ENCODE measurements at regions not wholly inside any gene's neighbourhood (a gene's known extent, or its start where the extent isn't known, plus 50 kb on each side); places are given as distances from the start of the nearest gene placed in this dataset.
"Not testable (repeated sequence)": the region's sequence is repeated elsewhere in the genome, so short reads cannot be mapped to it uniquely, and the experiment has no call there.

DNA sequence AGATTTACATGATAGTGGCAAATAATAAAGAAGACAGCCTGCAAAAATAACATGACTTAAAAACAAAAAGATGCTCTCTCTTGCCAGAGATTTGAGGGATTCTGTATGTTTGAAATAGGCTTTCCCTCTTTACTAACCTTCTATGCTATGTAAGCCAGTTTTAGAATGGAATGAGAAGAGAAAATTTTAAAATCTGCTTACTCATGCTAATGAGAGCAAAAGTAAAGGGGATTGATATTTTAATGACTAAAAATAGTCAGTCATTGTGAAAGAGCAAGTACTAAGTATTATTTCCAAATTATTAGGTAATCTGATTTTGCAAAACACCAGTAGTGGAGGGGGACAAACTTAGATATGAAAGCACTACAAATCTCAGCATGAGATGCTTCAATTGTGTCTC, 563.3 kb upstream of the ADGRB3 start:
- DNase-seq (ENCODE audit: low spot score), result no peak
- FAIRE-seq, result no peak

DNA sequence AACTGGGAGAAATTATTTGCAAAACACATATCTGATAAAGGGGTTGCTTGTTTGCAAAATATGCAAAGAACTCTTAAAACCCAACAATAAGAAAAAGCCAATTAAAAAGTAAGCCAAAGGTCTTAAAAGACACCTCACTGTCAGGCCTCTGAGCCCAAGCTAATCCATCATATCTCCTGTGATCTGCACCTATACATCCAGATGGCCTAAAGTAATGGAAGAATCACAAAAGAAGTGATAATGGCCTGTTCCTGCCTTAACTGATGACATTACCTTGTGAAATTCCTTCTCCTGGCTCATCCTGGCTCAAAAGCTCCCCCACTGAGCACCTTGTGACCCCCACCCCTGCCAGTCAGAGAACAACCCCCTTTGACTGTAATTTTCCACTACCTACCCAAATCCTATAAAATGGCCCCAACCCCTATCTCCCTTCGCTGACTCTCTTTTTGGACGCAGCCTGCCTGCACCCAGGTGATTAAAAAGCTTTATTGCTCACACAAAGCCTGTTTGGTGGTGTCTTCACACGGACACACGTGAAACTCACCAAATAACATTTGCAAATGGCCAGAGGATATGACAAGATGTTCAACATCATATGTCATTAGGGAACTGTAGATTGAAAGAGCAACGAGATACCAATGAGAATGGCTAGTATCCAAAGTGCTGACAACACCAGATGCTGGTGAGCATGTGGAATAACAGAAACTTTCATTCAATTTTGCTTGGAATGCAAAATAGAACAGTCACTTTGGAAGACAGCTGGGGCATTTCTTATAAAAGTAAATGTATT, 565.0 kb upstream of the ADGRB3 start:
- DNase-seq (ENCODE audit: low spot score) (no peak), FAIRE-seq (no peak)

DNA sequence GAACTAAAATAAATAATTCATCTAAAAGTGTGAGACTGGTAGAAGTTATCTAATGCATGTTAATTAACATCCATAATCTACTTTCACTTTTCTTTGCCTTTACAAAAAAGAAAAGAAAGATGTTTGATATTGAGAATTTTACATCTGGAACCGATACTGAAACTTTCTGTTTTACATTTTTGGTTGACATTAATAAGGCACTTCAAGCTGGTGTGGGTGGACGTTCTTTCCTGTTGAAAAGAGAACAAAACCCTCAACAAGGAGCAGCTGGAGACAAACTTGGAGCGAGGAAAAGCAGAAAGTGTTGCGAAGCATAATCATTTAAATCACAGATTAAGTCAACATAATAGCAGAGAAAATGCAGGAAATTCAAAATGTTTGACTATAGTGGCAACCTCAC, 575.2 kb upstream of the ADGRB3 start:
- FAIRE-seq (no peak), DNase-seq (ENCODE audit: low spot score) (no peak)

DNA sequence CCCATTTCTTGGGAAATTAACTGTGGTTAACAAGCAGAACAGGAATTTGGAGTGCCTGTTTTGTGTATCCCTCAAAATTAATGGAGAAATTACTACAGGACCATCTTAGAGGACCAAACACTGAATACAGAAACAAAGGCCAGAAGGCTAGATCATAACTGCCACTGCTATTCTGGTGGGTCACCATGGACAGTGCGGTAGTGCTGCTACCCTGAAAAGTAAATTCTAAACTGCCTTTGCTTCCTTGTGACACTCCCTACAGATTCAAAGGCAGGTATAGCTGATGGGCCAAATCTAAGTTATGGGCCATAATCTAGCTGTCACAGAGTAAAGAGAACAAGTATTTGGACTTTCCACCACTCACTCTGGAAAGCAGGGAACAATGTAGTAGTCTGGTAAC, 575.8 kb upstream of the ADGRB3 start:
- FAIRE-seq, result no peak
- no peak for DNase-seq (ENCODE audit: low spot score)

DNA sequence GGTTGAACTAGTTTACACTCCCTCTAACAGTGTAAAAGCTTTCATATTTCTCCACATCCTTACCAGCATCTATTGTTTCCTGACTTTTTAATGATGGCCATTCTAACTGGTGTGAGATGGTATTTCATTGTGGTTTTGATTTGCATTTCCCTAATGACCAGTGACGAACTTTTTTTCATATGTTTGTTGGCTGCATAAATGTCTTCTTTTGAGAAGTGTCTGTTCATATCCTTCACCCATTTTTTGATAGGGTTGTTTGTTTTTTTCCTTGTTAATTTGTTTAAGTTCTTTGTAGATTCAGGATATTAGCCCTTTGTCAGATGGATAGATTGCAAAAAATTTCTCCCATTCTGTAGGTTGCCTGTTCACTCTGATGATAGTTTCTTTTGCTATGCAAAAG, 578.5 kb upstream of the ADGRB3 start:
- not testable (repeated sequence) for DNase-seq (ENCODE audit: low spot score); FAIRE-seq

DNA sequence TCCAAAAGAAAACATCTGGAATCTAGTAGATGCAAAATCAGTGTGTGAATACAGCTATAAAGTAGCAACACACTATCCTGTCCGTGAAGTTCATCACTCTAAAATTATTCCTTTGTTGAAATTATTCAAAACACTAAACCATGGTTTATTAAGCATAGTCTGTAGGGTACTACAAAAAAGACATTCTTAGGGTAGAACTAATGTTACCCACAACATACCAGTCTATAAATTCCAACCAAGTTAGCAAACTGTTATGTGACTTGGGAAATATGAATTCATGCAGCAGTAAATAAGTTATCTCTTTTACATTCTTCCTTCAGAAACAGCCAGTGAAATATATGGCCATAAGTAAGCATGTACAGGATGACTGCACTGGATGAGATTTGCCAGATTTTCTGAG, 580.3 kb upstream of the ADGRB3 start:
- FAIRE-seq (no peak), DNase-seq (ENCODE audit: low spot score) (no peak)

DNA sequence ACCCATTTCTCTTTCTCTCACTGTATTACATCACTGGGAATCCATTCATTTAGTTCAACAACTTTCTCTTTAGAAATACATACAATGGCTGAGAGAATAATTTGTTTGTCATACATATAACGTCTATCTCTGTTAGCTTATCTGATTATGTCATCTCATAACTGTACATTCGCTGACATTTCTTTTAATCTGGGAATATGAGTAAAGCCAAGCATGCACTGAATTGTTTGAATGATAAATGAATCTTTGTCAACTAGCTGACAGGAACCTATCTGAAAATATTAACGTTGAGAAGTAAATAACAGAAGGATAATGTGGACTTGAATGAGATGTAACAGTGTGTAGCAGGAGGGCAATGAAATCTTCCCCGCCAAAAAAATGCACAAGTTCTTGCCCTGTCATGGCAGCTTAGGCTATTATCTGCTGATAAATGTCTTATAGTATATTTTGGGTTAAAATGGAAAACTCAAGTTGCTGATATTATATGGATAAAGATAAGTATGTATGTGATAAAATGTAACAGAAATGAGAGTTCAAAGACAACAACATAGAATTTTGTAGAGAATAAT, 581.2 kb upstream of the ADGRB3 start:
- DNase-seq (ENCODE audit: low spot score) (no peak), FAIRE-seq (no peak)

DNA sequence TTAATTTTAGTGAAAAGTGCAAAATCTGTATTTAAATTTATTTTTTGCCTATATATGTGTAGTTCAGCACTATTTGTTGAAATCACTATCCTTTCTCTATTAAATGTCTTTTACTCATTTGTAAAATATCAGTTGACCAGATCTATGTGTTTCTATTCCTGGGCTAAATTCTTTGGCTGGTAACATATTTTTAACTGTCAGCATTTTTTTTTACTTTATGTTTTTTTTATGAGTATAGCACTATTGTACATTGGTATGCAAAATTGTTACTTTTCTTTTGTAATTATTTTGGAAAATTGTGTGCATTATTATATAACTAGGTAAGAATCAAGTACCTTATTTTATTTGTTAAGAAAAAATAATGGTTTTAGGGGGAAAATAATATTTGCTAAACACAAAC, 582.8 kb upstream of the ADGRB3 start:
- FAIRE-seq (no peak), DNase-seq (ENCODE audit: low spot score) (no peak)

DNA sequence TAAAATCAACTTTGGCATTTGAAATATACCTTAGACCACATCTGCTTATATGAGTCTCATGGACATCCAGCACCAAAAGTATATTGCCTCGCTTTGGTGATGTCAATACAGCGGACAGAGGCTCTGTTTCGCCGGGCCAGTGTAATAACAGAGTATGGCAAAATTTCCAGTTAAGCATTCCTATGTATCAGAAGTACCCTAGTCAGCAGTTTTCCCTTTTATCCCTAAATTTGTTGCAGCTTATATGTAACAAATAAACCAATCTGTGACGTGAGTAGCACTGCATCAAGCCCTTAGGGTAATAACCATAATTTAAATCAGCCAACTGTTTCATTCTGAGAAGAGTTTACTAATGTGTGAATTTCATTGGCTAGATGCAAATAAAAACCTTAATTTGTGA, 585.5 kb upstream of the ADGRB3 start:
- DNase-seq (ENCODE audit: low spot score) (no peak), FAIRE-seq (no peak)

DNA sequence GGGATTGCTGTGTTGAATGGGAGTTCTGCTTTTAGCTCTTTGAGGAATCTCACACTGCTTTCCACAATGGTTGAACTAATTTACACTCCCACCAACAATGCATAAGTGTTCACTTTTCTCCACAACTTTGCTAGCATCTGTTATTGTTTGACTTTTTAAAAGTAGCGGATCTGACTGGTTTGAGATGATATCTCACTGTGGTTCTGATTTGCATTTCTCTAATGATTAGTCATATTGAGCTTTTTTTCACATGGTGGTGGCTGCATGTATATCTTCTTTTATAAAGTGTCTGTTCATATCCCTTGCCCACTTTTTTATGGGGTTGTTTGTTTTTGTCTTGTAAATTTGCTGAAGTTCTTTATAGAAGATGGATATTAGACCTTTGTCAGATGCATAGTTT, 588.3 kb upstream of the ADGRB3 start:
- DNase-seq (ENCODE audit: low spot score) (no peak), FAIRE-seq (no peak)

DNA sequence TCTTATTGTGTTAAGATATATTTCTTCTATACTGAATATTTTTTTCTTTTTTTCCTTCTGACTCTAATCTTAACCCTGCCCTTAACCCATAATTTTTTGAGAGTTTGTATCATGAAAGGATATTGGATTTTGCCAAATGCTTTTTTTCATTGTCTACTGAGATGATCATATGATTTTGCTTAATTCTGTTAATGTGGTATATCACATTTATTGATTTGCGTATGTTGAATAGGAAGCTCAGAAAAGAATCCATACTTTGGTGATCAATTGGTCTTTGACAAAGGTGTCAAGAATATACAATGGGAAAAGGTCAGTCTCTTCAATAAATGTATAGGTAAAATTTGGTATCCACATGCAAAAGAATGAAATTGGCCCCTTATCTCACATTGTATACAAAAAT, 588.8 kb upstream of the ADGRB3 start:
- FAIRE-seq (no peak), DNase-seq (ENCODE audit: low spot score) (no peak)

DNA sequence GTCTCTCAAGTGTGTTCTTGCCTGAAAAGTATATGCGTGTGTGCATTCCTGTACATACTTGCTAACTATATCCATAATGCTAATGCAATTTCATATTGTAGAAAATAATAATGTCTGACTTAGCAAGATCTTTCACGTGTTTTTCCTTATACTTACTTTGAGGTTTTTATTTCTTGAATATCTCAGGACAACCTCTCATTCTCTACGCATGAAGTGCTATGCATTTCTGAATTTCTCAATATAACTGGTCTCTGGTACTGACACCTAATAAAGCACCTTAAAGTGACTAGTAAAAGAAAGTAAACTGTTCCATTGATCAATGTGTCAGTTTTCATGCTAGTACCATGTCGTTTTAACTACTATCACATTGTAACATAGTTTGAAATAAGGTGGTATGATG, 589.9 kb upstream of the ADGRB3 start:
- FAIRE-seq, result no peak

DNA sequence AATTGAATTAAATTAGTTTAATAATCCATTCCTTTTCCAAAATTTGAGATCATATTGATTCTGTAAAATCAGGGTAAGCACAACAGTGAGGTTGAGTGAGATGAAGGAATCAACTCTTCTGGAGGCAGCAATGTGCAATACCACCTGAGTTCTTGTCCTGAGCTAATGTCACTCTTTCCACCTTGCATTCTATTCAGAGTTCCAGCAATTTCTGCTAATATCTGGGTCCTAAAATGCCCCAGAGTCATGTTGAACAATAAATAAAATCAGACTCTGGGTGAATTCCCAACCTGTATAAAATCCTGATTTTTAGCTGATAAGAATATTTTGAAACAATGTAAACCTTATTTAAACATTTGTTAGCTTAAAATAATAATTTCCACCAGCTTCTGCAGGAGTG, 590.8 kb upstream of the ADGRB3 start:
- no peak for DNase-seq (ENCODE audit: low spot score)
- FAIRE-seq, result no peak

More for the DNA sequence above, 589.9 kb upstream of the ADGRB3 start:
- DNase-seq (ENCODE audit: low spot score), result no peak

DNA sequence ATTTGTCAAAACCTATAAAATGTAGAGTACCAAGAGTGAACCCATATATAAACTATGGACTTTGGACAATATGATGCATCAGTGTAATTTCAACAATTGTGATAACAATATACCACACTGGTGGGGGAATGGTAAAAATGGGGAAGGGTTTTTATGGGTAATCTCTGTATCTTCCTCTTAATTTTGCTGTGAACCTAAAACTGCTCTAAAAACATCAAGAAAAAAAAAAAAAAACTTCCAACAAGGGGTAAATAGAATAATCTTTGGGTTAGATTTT, 592.0 kb upstream of the ADGRB3 start:
- DNase-seq (ENCODE audit: low spot score) (no peak), FAIRE-seq (no peak)

DNA sequence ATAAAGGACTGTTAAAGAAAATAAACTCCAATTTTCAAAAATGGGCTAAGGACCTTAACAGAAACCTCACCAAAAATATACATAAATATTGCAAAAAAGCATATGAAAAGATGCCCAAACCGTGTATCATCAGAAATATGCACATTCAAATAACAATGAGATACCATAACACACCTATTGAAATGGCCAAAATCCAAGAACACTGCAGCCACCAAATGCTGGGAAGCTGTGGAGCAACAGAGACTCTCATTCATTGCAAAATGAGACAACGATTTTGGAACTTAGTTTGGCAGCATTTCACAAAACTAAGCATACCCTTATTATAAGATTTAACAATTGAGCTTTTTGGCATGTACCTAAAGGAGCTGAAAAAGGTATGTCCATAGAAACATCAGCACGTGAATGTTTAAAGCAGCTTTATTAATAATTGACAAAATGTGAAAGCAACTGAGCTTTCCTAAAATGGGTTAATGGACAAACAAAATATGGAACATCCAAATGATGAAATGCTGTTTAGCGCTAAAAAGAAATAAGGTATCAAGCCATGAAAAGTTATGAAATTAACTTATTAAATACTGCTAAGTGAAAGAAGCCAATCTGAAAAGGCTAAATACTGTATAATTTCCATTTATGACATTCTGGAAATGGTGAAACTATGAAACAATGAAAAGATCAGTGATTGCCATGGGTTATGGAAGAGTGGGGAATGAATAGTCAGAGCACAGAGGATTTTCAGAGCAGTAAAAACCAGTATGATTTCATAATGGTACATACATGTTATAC, 592.6 kb upstream of the ADGRB3 start:
- FAIRE-seq (no peak), DNase-seq (ENCODE audit: low spot score) (no peak)

DNA sequence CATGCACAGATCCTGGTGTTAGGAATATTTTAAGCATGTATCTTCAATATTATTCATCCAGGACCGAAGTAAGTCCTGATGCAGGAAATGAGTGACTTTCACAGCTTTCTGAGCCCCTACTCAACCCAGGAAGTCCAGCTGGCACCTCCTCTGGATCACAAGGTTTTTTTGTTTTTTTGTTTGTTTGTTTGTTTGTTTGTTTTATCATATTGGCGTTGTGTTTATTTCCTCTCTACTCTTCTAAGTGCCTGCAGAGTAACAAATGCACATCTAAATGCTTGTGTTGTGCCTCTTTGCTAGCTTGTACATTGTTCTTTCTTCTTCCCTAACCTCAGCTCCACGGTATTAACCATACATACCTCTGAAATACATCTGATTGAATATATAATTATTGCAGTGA, 594.3 kb upstream of the ADGRB3 start:
- DNase-seq (ENCODE audit: low spot score) (no peak), FAIRE-seq (no peak)

DNA sequence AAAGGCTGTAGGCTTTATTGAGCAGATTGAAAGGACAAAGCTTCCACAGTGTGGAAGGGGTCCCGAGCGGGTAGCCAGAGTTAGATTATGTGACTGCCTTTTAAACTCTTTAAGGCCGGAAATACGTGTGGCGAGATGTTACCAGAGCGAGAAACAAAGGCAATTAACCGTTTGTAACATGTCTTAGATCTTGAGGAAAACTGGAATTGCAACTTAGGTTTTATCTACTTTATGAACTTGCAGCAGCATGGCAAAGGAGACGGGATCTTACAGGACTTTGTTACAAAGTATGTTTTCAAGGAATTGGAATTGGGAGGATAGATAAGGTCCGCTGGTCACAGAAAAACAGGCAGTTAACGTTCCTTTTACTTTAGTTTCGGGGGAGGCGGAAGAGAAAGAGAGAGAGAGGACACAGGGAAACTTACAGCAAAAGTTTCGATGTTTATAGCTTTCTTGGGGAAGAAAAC, 594.7 kb upstream of the ADGRB3 start:
- DNase-seq (ENCODE audit: low spot score) (no peak), FAIRE-seq (no peak)

DNA sequence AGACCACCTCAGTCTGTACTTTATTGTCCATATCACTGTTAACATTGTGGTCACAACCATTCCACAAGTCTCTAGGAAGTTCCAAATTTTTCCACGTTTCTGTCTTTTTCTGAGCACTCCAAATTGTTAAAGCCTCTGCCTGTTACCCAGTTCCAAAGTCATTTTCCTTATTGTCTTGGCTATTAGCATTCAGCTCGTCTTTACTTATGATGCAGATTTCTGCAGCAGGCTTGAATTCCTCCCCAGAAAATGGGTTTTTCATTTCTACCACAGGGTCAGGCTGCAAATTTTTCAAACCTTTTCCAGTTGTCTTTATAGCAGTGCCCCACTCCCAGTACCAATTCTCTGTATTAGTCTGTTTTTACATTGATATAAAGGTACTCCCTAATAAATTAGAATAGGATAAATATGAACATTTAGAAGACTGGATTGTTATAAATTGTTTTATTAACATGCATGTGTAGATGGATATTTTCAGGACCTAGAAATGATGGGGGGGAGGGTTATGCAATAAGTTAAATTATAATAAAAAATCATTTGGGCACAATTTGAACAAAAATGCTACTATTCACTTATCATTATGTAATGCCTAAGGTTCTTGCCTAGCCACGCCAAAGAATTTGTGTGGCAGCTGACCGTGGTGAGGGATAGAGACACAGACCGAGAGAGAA, 595.3 kb upstream of the ADGRB3 start:
- no peak for FAIRE-seq
- DNase-seq (ENCODE audit: low spot score), result no peak

DNA sequence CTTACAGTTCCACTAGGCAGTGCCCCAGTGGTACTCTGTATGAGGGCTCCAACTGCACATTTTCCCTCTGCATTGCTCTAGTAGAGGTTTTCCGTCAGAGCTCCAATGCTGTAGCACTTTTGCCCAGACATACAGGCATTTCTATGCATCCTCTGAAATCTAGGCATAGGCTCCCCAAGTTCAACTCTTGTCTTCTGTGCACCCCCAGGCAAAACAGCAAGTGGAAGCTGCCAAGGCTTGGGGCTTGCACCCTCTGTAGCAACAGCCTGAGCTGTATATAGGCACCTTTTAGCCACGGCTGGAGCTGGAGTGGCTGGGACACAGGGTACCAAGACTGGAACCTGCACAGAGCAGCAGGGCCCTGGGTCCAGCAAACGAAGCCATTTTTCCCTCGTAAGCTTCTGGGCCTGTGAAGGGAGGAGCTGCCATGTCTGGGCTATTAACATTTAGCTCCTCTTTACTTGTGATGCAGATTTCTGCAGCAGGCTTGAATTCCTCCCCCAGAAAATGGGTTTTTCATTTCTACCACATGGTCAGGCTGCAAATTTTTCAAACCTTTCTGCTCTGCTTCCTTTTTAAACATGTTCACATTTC, 596.2 kb upstream of the ADGRB3 start:
- FAIRE-seq (no peak), DNase-seq (ENCODE audit: low spot score) (no peak)

DNA sequence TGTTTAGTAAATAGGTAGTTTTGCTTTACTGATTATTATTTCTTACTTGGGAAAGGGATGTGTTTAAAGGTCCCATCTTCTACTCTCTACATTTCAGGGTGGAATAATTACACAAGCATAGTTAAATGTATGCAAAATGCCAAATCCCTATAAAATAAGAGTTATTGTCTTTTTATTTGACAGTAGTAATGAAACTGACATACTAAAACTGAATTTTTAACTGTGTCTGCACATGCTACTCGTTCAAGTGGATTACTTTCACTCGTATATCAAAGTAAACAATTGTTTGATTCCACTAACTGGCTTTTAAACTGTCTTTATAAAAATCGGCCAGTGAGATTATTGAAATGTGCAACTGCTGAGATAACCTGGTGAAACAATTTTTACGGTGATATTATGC, 602.9 kb upstream of the ADGRB3 start:
- FAIRE-seq, result no peak

DNA sequence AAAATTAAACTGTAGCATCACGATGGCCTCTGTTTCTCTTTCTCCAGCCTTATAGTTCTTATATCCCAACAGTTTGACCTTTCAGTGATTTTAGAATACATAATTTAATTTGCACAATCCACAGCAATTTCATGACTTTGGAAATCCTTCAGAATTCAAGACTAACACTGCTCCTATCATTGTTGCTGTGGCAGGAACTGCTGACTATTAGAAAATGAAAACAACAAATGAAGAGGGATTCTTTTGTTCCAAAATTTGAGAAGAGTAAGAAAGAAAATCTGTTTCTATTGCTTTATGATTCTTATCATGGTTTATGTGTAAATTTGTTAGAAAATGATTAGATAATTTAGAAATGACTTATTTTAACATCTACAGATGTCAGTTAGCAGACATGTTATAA, 604.0 kb upstream of the ADGRB3 start:
- DNase-seq (ENCODE audit: low spot score), result no peak
- no peak for FAIRE-seq

More for the DNA sequence above, 602.9 kb upstream of the ADGRB3 start:
- no peak for DNase-seq (ENCODE audit: low spot score)

DNA sequence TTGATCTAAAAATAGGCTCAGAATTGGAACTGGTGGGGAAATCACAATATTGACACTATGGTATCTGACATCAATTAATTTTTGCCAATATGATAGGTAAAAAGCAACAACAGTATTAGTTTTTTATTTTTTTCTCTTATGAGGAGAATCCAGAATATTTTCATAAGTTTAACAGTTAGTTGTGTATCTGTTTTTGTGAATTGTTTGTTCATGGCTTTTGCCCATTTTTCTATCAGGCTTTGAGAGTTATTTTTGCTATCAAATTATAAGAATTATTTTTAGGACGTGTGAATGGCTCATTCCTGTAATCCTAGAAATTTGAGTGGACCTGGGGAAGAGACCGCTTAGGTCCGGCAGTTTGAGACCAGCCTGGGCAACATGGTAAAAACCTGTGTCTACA, 608.6 kb upstream of the ADGRB3 start:
- FAIRE-seq (no peak), DNase-seq (ENCODE audit: low spot score) (no peak)
